Fibroblast of the conjunctiva (primary cell): ENCODE measurements at regions not wholly inside any gene's neighbourhood (a gene's known extent, or its start where the extent isn't known, plus 50 kb on each side); places are given as distances from the start of the nearest gene placed in this dataset.

ENCODE experiments used
- DNase-seq: peaks from one replicate; pipeline ENCODE4 v3.0.0-alpha.2; 2010; ENCODE audit warnings: low read depth

- no peak for DNase-seq
These were observed 454.9 kb downstream of the LMO7 start for GRCh38 chr13:76091076-76091475.

DNA sequence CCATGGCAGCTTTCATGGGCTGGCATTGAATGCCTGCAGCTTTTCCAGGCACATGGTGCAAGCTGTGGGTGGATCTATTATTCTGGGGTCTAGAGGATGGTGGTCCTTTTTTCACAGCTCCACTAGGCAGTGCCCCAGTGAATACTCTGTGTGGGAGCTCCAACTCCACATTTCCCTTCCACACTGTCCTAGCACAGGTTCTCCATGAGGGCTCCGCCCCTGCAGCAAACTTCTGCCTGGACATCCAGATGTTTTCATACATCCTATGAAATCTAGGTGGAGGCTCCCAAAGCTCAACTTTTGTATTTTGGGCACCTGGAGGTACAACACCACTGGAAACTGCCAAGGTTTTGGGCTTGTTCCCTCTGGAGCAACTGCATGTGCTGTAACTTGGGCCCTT is 450.6 kb downstream of the LMO7 start:
- no peak for DNase-seq

DNA sequence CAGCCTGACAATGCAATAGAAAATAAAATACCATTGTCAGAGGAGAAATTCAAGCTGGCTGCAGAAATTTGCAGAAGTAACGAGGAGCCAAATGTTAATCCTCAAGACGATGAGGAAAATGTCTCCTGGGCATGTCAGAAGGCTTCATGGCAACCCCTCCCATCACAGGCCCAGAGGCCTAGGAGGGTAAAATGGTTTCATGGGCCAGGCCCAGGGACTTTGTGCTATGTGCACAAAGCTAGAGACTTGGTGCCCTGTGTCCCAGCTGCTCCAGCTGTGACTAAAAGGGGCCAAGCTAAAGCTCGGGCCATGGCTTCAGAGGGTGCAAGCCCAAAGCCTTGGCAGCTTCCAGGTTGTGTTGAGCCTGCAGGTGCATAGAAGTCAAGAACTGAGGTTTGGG is 431.7 kb downstream of the LMO7 start:
- DNase-seq: no peak

GRCh38 chr13:76053181-76053580 is 417.1 kb downstream of the LMO7 start:
- no peak for DNase-seq

DNA sequence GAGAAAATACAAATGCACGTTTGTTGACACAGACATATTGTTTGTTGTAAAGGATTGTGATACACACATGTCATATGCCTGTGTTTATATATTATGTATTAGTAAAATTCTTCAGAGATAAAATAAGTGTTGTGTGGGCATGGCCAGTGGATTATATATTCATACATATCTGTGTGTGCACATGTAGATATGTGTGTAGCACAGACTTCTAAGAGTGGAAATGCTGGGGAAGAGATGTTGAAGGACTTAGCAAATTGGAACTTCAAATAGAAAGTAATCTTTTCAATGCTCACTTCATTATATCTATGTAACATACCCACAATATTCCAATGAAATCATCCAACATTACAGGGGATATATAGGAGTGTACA is 413.2 kb downstream of the LMO7 start:
- DNase-seq: no peak

DNA sequence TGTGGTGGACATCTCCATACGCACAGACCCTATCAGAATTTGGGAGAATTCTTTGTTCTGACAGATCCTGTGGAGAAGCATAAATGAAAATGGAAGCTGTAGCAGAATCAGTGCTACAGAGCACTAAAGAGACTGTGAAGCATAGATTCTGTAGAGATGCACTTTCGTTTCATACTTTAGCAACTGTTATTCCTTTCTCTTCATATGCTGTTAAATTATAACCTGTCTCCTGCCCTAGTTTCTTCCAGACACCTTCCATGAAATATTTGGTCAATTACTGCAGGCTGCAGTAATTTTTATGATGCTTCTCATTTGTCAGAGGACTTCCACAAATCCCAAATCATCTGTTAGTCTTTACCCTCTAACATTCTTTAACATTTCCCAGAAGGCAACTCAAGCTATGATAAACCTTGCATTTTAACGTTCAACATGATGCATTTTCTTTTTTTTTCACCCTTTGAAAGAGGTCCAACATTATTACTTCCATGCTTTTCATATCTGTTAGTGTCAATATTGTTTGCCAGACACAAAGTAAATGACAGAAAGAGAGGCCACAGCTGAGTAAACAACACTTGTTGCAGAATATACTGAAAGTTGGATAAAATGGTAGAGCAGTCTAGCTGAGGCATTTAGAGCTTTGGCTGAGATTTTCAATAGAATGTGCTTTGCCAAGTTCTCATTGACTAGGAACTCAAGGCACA is 412.7 kb downstream of the LMO7 start:
- DNase-seq: no peak

DNA sequence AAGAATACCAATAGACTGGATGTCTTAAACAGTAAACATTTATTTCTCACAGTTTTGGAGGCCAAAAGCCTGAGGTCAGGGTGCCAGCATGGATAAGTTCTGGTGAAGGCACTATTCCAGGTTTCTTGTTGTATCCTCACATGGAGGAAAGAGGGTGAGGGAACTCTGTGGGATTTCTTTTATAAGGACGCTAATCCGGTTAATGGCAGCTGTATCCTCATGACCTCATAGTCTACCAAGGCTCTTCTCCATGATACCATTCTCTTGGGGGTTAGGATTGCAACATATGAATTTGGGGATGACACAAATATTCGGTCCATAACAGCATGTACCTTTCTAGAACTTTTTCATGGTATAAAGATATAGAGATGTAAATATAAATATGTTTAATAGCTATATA is 412.0 kb downstream of the LMO7 start:
- no peak for DNase-seq

DNA sequence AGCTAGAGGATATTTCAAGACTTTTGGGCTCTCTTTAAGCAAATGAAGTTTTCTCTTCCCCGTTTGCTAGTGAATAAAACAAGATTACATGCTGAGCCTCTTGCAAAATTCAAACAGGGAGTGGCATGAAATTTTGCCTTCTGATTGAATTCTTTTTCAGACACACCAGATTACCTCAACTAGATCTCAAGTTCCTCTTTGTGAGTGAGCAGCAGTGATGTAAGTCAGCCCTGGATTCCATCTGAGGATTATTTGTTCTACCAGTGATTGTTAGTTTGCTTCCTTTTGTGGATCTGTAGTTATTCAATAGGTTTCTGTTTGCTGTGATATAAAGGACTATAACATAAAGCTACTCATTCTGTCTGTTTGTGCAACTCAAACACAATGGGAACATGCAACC is 407.7 kb downstream of the LMO7 start:
- no peak for DNase-seq

GRCh38 chr13:76038920-76039716 is 403.0 kb downstream of the LMO7 start:
- DNase-seq: no peak

GRCh38 chr13:76036176-76036575 is 400.0 kb downstream of the LMO7 start:
- no peak for DNase-seq

- DNase-seq: no peak
These were observed 399.6 kb downstream of the LMO7 start for GRCh38 chr13:76035711-76036110.

GRCh38 chr13:76029706-76030105 is 393.6 kb downstream of the LMO7 start:
- no peak for DNase-seq

DNA sequence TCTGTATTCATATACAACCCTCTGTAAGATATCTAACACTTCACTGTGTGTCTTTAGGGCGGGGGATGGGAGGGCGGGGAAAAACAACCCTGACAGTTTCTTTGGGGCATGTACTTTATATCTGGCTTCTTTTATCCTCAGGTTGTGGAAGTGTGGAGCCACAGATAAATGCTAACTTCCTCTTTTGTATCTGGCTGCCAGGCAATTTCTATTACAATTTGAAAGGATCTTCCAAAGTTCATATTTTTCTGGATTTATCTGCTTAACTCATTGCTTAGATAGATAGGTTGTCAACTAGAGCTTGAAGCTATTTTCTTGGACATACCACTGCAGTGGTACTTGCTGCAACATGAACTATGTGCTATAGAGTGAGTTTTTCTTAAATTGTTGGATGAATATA is 393.0 kb downstream of the LMO7 start:
- DNase-seq: no peak

- no peak for DNase-seq
These were observed 391.0 kb downstream of the LMO7 start for GRCh38 chr13:76027131-76027530.

GRCh38 chr13:76025392-76025791 is 389.3 kb downstream of the LMO7 start:
- no peak for DNase-seq

GRCh38 chr13:76024151-76024550 is 388.0 kb downstream of the LMO7 start:
- DNase-seq: no peak

DNA sequence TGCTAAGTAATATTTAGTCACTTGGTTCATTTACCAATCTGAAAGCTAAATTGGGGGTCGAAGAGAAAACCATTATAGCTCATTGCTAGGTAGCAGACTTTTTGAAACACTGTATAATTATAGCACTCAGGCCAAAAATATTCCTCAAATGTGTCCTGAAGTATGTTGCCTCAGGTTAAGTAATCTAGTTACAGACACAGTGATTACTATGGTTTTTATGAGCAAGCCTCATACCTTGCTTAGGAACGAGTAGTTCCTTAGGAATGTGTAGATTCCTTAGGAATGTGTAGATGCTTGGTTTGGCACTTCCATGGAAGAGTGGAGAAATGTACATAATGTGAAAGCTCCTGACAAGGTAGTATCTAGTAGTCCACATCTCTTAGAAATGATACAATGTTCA is 387.5 kb downstream of the LMO7 start:
- no peak for DNase-seq

- DNase-seq: no peak
These were observed 384.4 kb downstream of the LMO7 start for GRCh38 chr13:76020421-76020955.

DNA sequence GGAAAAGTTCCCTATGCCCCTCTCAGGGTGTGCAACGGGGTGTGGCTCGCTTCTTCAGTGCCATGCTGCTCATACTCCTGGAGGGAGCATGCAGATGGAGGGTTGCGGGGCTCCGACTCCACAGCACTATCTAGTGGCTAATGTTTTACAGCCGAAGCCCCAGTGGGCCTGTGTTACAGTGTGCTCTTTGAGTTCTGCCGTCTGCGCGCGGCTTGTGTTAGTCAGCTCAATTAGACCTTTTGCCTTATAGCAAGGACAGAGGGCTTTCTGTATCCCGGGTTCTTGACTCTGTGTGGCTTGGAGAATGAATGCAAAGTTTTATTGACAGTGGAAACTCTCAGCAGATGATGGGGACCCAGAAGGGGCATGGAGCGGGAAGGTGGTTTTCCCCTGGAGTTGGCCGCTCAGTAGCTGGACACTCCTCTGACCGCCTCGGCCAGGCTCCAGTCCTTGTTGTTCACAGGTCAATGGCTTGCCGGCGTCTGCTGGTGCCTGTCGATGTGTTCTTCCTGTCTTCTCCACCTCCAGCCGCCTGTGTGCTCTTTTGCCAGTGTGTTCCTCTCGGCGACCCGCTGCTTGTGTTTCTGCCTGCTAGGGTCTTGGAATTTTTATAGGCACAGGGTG is 383.4 kb downstream of the LMO7 start:
- no peak for DNase-seq

- DNase-seq: no peak
These were observed 381.9 kb downstream of the LMO7 start for GRCh38 chr13:76017861-76018556.

DNA sequence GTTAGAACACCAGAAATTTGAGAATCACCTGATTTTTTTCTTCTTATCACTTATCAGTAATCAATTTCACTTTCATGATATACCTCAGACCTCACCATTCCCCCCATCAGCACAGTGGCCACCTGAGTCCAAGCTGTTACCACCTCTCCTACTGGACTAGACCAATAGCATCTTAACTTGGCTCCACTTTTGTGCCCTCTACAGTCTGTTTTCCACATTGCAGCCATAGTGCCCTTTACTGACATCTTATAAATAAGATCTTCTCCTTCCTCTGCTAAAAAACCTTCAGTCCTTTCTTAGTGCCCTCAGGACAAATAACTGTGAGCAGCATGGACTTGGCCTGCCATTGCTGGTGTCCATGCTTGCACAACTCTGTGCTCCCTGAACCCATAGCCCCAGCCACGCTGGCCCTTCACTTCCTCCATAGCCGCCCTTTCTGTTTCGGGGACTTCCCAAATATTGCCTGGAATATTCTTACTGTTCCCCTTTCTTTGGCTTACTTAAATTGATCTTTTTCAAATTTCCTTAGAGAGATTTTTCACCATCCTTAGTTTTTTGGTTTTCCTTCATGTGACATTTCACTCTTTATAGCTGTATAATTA is 380.8 kb downstream of the LMO7 start:
- DNase-seq: no peak
